ENCODE measurements at regions not wholly inside any gene's neighbourhood (a gene's known extent, or its start where the extent isn't known, plus 50 kb on each side); places are given as distances from the start of the nearest gene placed in this dataset.
"Not testable (repeated sequence)": the region's sequence is repeated elsewhere in the genome, so short reads cannot be mapped to it uniquely, and the experiment has no call there.

- Histone ChIP-seq H3K4me1 (no peaks in the 10 kb centered on the region), H3K27ac (no peak overlapping the region), H3K27me3 (no peaks in the 10 kb centered on the region), H3K4me3 (no peak overlapping the region), H3K36me3 (no peaks in the 10 kb centered on the region), H3K9me3 (peaks cover 11 to 16% of the 10 kb centered on the region in 2 donors)
- no peak for DNase-seq (ENCODE audit: low spot score in 2 of 2)
- intact Hi-C loops (cut with DNase I; ENCODE audit: low total_unique reads): no loop called here
- TF ChIP-seq POLR2AphosphoS5 (IDR thresholded peaks at IDR 0.05) (no peak), CTCF (IDR thresholded peaks at IDR 0.05) (no peak), POLR2A (IDR thresholded peaks at IDR 0.05) (no peak)
Measured at GRCh38 chr5:44993286-44993685, 184.5 kb downstream of the MRPS30 start.

- Histone ChIP-seq H3K9me3 (no peaks in the 10 kb centered on the region), H3K36me3 (no peaks in the 10 kb centered on the region), H3K27me3 (no peaks in the 10 kb centered on the region), H3K4me3 (no peak overlapping the region), H3K4me1 (no peaks in the 10 kb centered on the region), H3K27ac (no peak overlapping the region)
- intact Hi-C loops (cut with DNase I; ENCODE audit: low total_unique reads): no loop called here
- no peak for DNase-seq (ENCODE audit: low spot score in 2 of 2)
- TF ChIP-seq CTCF (IDR thresholded peaks at IDR 0.05) (no peak), POLR2AphosphoS5 (IDR thresholded peaks at IDR 0.05) (no peak), POLR2A (IDR thresholded peaks at IDR 0.05) (no peak)
Measured at GRCh38 chr5:44997506-44997905, 188.8 kb downstream of the MRPS30 start.

GRCh38 chr5:45007102-45007501, 198.4 kb downstream of the MRPS30 start:
- H3K9me3 ChIP-seq; intact Hi-C loops (cut with DNase I; ENCODE audit: low total_unique reads); H3K27me3 ChIP-seq; H3K36me3 ChIP-seq; H3K4me1 ChIP-seq; H3K27ac ChIP-seq; H3K4me3 ChIP-seq; DNase-seq (ENCODE audit: low spot score in 2 of 2): not testable (repeated sequence)

GRCh38 chr5:45017568-45017967, 208.8 kb downstream of the MRPS30 start:
- no peak for DNase-seq (ENCODE audit: low spot score in 2 of 2)
- Histone ChIP-seq H3K27me3 (no peaks in the 10 kb centered on the region), H3K9me3 (no peaks in the 10 kb centered on the region), H3K27ac (no peak overlapping the region), H3K36me3 (no peaks in the 10 kb centered on the region), H3K4me1 (no peaks in the 10 kb centered on the region), H3K4me3 (no peak overlapping the region)
- TF ChIP-seq POLR2A (IDR thresholded peaks at IDR 0.05) (no peak), CTCF (IDR thresholded peaks at IDR 0.05) (no peak), POLR2AphosphoS5 (IDR thresholded peaks at IDR 0.05) (no peak)
- intact Hi-C loops (cut with DNase I; ENCODE audit: low total_unique reads): no loop called here

- DNase-seq (ENCODE audit: low spot score in 2 of 2): no peak
- H3K4me1 ChIP-seq: no peaks in the 10 kb centered on the region
- no peaks in the 10 kb centered on the region for H3K27me3 ChIP-seq
- TF ChIP-seq CTCF (IDR thresholded peaks at IDR 0.05) (no peak), POLR2A (IDR thresholded peaks at IDR 0.05) (no peak), POLR2AphosphoS5 (IDR thresholded peaks at IDR 0.05) (no peak)
- H3K4me3 ChIP-seq: no peak overlapping the region
- H3K9me3 ChIP-seq: no peaks in the 10 kb centered on the region
- no peak overlapping the region for H3K27ac ChIP-seq
- intact Hi-C loops (cut with DNase I; ENCODE audit: low total_unique reads): no loop called here
- no peaks in the 10 kb centered on the region for H3K36me3 ChIP-seq
Measured at GRCh38 chr5:45029553-45029952, 220.8 kb downstream of the MRPS30 start.

GRCh38 chr5:45035991-45036390, 227.2 kb downstream of the MRPS30 start:
- Histone ChIP-seq H3K27ac (no peak overlapping the region), H3K36me3 (no peaks in the 10 kb centered on the region), H3K27me3 (no peaks in the 10 kb centered on the region), H3K9me3 (no peaks in the 10 kb centered on the region), H3K4me3 (no peak overlapping the region), H3K4me1 (no peaks in the 10 kb centered on the region)
- TF ChIP-seq POLR2A (IDR thresholded peaks at IDR 0.05) (no peak), CTCF (IDR thresholded peaks at IDR 0.05) (no peak), POLR2AphosphoS5 (IDR thresholded peaks at IDR 0.05) (no peak)
- DNase-seq (ENCODE audit: low spot score in 2 of 2): no peak
- intact Hi-C loops (cut with DNase I; ENCODE audit: low total_unique reads): no loop called here

Data from breast epithelium (tissue), 4 donors.